HepG2 (cell line): ENCODE measurements at regions not wholly inside any gene's neighbourhood (a gene's known extent, or its start where the extent isn't known, plus 50 kb on each side); places are given as distances from the start of the nearest gene placed in this dataset.

Source experiments
- ATRX ChIP-seq: sonication (generic); formaldehyde crosslinking; IDR thresholded peaks from 2 replicates; pipeline ENCODE4 v1.4.0; 2020; ENCODE audit warnings: missing genetic modification reagents, borderline replicate concordance
- HMGXB4 ChIP-seq, 2 experiments: sonication (generic) in 1 of 2; formaldehyde crosslinking in 1 of 2; IDR thresholded peaks; 2 replicates each; pipeline versions ENCODE4 v1.4.0 to v1.6.1; 2018 to 2020; ENCODE audit warnings: missing genetic modification reagents in 2 of 2, borderline replicate concordance in 1 of 2, low read depth in 1 of 2, mild to moderate bottlenecking in 1 of 2, missing biosample characterization in 1 of 2
- HNF1A ChIP-seq, 2 experiments: sonication (generic) in 1 of 2; formaldehyde crosslinking in 1 of 2; IDR thresholded peaks; 2 replicates each; pipeline versions ENCODE4 v1.4.0 to v1.6.1; 2016 to 2020; ENCODE audit warnings: borderline replicate concordance in 1 of 2, low read depth in 1 of 2, mild to moderate bottlenecking in 1 of 2, missing genetic modification reagents in 1 of 2
- KLF15 ChIP-seq: sonication (generic); formaldehyde crosslinking; IDR thresholded peaks from 2 replicates; pipeline ENCODE4 v1.8.1; 2023; ENCODE audit warnings: borderline replicate concordance, mild to moderate bottlenecking, inconsistent platforms, missing genetic modification reagents, mixed read lengths
- KLF16 ChIP-seq, 2 experiments: sonication (generic) in 1 of 2; formaldehyde crosslinking in 1 of 2; IDR thresholded peaks; 2 replicates each; pipeline versions ENCODE4 v1.6.1 to v1.8.0; 2016 to 2023; ENCODE audit warnings: missing genetic modification reagents in 2 of 2, missing compliant biosample characterization in 1 of 2
- MAFF ChIP-seq: IDR thresholded peaks from 2 replicates; pipeline ENCODE4 v1.6.1; 2011; ENCODE audit warnings: low read depth, low read length, improper control_type of control experiment
- MAX ChIP-seq: IDR thresholded peaks from 2 replicates; pipeline ENCODE4 v1.6.1; 2012; ENCODE audit warnings: inconsistent platforms
- MTF1 ChIP-seq: sonication (generic); formaldehyde crosslinking; IDR thresholded peaks from 2 replicates; pipeline ENCODE4 v1.5.0; 2020; ENCODE audit warnings: missing genetic modification reagents
- NFE2L1 ChIP-seq: sonication (generic); formaldehyde crosslinking; IDR thresholded peaks from 2 replicates; pipeline ENCODE4 v1.4.0; 2020; ENCODE audit warnings: missing genetic modification reagents, mild to moderate bottlenecking, borderline replicate concordance
- RXRA ChIP-seq: sonication (generic); formaldehyde crosslinking; IDR thresholded peaks from 2 replicates; pipeline ENCODE4 v1.5.1; 2020; ENCODE audit warnings: missing genetic modification reagents
- SALL2 ChIP-seq: sonication (generic); formaldehyde crosslinking; IDR thresholded peaks from 2 replicates; pipeline ENCODE4 v1.8.1; 2023; ENCODE audit warnings: mild to moderate bottlenecking, missing genetic modification reagents, inconsistent platforms
- SMC3 ChIP-seq: IDR thresholded peaks from 2 replicates; pipeline ENCODE4 v1.6.1; 2011; ENCODE audit warnings: low read length, improper control_type of control experiment
- SP2 ChIP-seq: sonication (generic); formaldehyde crosslinking; IDR thresholded peaks from 2 replicates; pipeline ENCODE4 v1.5.1; 2020; ENCODE audit warnings: mild to moderate bottlenecking, missing genetic modification reagents
- STAG1 ChIP-seq: sonication (generic); formaldehyde crosslinking; IDR thresholded peaks from 2 replicates; pipeline ENCODE4 v1.4.0; 2020; ENCODE audit warnings: missing genetic modification reagents
- SYNCRIP ChIP-seq: fragments of 200-400 bp; formaldehyde crosslinking; IDR thresholded peaks from 2 replicates; pipeline ENCODE4 v1.6.1; 2018; ENCODE audit warnings: mild to moderate bottlenecking, low read depth, low read length; ENCODE audit not compliant: insufficient read depth
- TSC22D2 ChIP-seq: sonication (generic); formaldehyde crosslinking; IDR thresholded peaks from 2 replicates; pipeline ENCODE4 v1.5.1; 2020; ENCODE audit warnings: missing genetic modification reagents, mild to moderate bottlenecking, borderline replicate concordance
- ZFP37 ChIP-seq: sonication (generic); formaldehyde crosslinking; IDR thresholded peaks from 2 replicates; pipeline ENCODE4 v1.4.0; 2020; ENCODE audit warnings: missing genetic modification reagents, borderline replicate concordance
- ZMYM2 ChIP-seq: sonication (generic); formaldehyde crosslinking; IDR thresholded peaks from 2 replicates; pipeline ENCODE4 v1.8.0; 2022; ENCODE audit warnings: mild to moderate bottlenecking, missing genetic modification reagents
- ZNF691 ChIP-seq: sonication (generic); formaldehyde crosslinking; IDR thresholded peaks from 2 replicates; pipeline ENCODE4 v1.4.0; 2020; ENCODE audit warnings: missing genetic modification reagents, low read depth, mild to moderate bottlenecking, borderline replicate concordance
- ZNF776 ChIP-seq: sonication (generic); formaldehyde crosslinking; IDR thresholded peaks from 2 replicates; pipeline ENCODE4 v1.4.0; 2020; ENCODE audit warnings: mild to moderate bottlenecking, missing genetic modification reagents

- TF ChIP-seq HMGXB4 (CRISPR knock-in tag; IDR thresholded peaks at IDR 0.05; ENCODE audit: borderline replicate concordance in 1 of 2, low read depth in 1 of 2) (0 out of 4 replicates have a peak, but pooled peaks have one; percentile 48 to 54), RXRA (CRISPR knock-in tag) (no peak), SALL2 (CRISPR knock-in tag) (no peak), MAFF (no peak), NFE2L1 (no peak), MTF1 (no peak), HNF1A (IDR thresholded peaks at IDR 0.05; ENCODE audit: low read depth) (no peak), HNF1A (CRISPR knock-in tag; IDR thresholded peaks at IDR 0.05; ENCODE audit: borderline replicate concordance) (0 out of 2 replicates have a peak, but pooled peaks have one; percentile 28), ZFP37 (CRISPR knock-in tag) (no peak), ATRX (CRISPR knock-in tag) (no peak), MAX (peak; percentile 23; the same call in 1 of the 2 replicates), SMC3 (0 out of 2 replicates have a peak, but pooled peaks have one; percentile 31), SYNCRIP (no peak), ZNF691 (CRISPR knock-in tag) (peak; percentile 60; the same call in 1 of the 2 replicates), SP2 (CRISPR knock-in tag) (no peak), KLF15 (CRISPR knock-in tag) (no peak), ZMYM2 (no peak), ZNF776 (CRISPR knock-in tag) (peak; percentile 45; the same call in 1 of the 2 replicates), STAG1 (peak; percentile 58), TSC22D2 (no peak), KLF16 (CRISPR knock-in tag; IDR thresholded peaks at IDR 0.05) (no peak)
Measured at GRCh38 chr2:9778012-9778411, 65.3 kb upstream of the TAF1B start (continued).
